T-cell (primary cell): ENCODE measurements at regions not wholly inside any gene's neighbourhood (a gene's known extent, or its start where the extent isn't known, plus 50 kb on each side); places are given as distances from the start of the nearest gene placed in this dataset.

Experiments
- ATAC-seq, 4 experiments: fragments of 200-7000 bp in 3 of 4; fragments of 150-1000 bp in 1 of 4; cut with Tn5 transposase; replicated peaks in 1 of 4; 1 replicate in 3 of 4; 2 replicates in 1 of 4; pipeline ENCODE4 v1.10.0; 2021; ENCODE audit warnings: moderate library complexity in 3 of 4, mild to moderate bottlenecking in 2 of 4, moderate number of reproducible peaks in 1 of 4
- CTCF ChIA-PET, 2 donors: fragments of 300-600 bp; sonication (Branson Sonifier 250); formaldehyde crosslinking; loops; one replicate each; lab custom pipeline; 2022; ENCODE audit warnings: antibody characterized with exemption in 2 of 2; lab: Charles Lee
- POLR2A ChIA-PET, 2 donors: fragments of 300-600 bp; sonication (Branson Sonifier 250); formaldehyde crosslinking; loops; one replicate each; lab custom pipeline; 2022; ENCODE audit warnings: antibody characterized with exemption in 2 of 2; lab: Charles Lee
- DNase-seq, 35 experiments: peaks; one replicate each; pipeline versions ENCODE4 v3.0.0 to v3.0.0-alpha.2; 2013 to 2023
- H3K27ac ChIP-seq: one replicate; pipeline ENCODE4 v1.5.1; 2013; ENCODE audit warnings: low read length
- H3K27me3 ChIP-seq, 2 experiments: replicated peaks in 1 of 2; 1 replicate in 1 of 2; 2 replicates in 1 of 2; pipeline versions ENCODE4 v1.6.1 to v1.7.0; 2013; ENCODE audit warnings: low read length in 1 of 2, mixed read lengths in 1 of 2; ENCODE audit not compliant: control insufficient read depth in 2 of 2, insufficient read depth in 2 of 2; ENCODE audit errors: extremely low read depth in 1 of 2
- H3K36me3 ChIP-seq, 2 donors: 1 replicate in 1 of 2; 2 replicates in 1 of 2; pipeline versions ENCODE4 v1.6.1 to v1.7.0; 2013; ENCODE audit warnings: low read length in 1 of 2; ENCODE audit not compliant: control insufficient read depth in 2 of 2, insufficient read depth in 1 of 2; ENCODE audit errors: extremely low read depth in 1 of 2
- H3K4me1 ChIP-seq, 2 experiments: 1 replicate in 1 of 2; 2 replicates in 1 of 2; pipeline versions ENCODE4 v1.6.1 to v1.7.0; 2013; ENCODE audit warnings: low read length in 2 of 2, mixed read lengths in 1 of 2; ENCODE audit not compliant: insufficient read depth in 2 of 2, control insufficient read depth in 1 of 2; ENCODE audit errors: extremely low read depth in 1 of 2
- H3K4me3 ChIP-seq, 2 donors: 1 replicate in 1 of 2; 2 replicates in 1 of 2; pipeline versions ENCODE4 v1.5.1 to v1.7.0; 2013; ENCODE audit warnings: mild to moderate bottlenecking in 2 of 2, low read length in 1 of 2, moderate library complexity in 1 of 2; ENCODE audit not compliant: control insufficient read depth in 1 of 2; ENCODE audit errors: extremely low read depth in 1 of 2
- H3K9me3 ChIP-seq: 2 replicates; pipeline ENCODE4 v1.7.0; 2013
- H3K27ac Mint-ChIP-seq, 2 donors: one replicate each; pipeline ENCODE4 v1.8.0; 2020 to 2021; ENCODE audit warnings: mild to moderate bottlenecking in 2 of 2, mixed read lengths in 2 of 2
- H3K27me3 Mint-ChIP-seq, 2 donors: one replicate each; pipeline ENCODE4 v1.8.0; 2021 to 2022; ENCODE audit warnings: mixed read lengths in 2 of 2
- H3K36me3 Mint-ChIP-seq: one replicate; pipeline ENCODE4 v1.8.0; 2021; ENCODE audit warnings: mixed read lengths
- H3K4me1 Mint-ChIP-seq, 3 donors: one replicate each; pipeline ENCODE4 v1.8.0; 2020 to 2022; ENCODE audit warnings: mixed read lengths in 3 of 3, mild to moderate bottlenecking in 1 of 3
- H3K4me3 Mint-ChIP-seq, 3 donors: one replicate each; pipeline ENCODE4 v1.8.0; 2020 to 2022; ENCODE audit warnings: mild to moderate bottlenecking in 3 of 3, mixed read lengths in 3 of 3, moderate library complexity in 3 of 3
- H3K9me3 Mint-ChIP-seq, 3 donors: one replicate each; pipeline ENCODE4 v1.8.0; 2020 to 2022; ENCODE audit warnings: mixed read lengths in 3 of 3
- WGBS: methylation state at CpG from one replicate; pipeline ENCODE4 v1.1.5; 2013; ENCODE audit warnings: missing lambda C conversion rate; ENCODE audit not compliant: insufficient coverage; 5-methylcytosine and 5-hydroxymethylcytosine counted together

DNA sequence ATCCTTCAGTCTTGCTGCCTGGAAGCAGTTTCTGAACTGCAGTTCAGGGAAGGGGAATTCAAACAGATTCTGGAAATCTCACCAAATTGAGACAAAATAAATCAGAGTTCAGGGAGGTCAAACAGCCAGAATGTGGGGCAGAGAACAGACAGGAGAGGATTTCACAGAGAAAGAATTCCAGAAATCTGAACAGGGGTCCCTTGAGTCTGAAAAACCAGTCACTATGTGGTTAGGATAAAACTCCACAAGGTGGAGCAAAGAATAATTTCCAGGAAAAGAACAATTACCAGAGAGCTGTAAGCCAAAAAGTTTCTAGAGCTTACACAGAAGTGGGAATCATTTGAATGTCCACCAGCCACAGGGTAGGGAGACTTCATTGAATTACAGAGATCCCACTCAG, 84.7 kb downstream of the URB2 start:
- Mint-ChIP-seq H3K27ac (peak overlapping the region in 1 of 2 donors; percentile 13), H3K36me3 (no peaks in the 10 kb centered on the region), H3K4me3 (no peak overlapping the region), H3K27me3 (peaks cover 3 to 19% of the 10 kb centered on the region in 2 donors), H3K9me3 (peaks cover 0 to 13% (median 9%) of the 10 kb centered on the region in 3 donors), H3K4me1 (no peaks in the 10 kb centered on the region)
- Histone ChIP-seq H3K27me3 (peaks cover 0 to 2% of the 10 kb centered on the region in 2 experiments), H3K36me3 (no peaks in the 10 kb centered on the region), H3K9me3 (no peaks in the 10 kb centered on the region), H3K4me1 (no peaks in the 10 kb centered on the region), H3K27ac (no peak overlapping the region), H3K4me3 (no peak overlapping the region)
- ATAC-seq (no peak), DNase-seq (no peak)
- POLR2A ChIA-PET, result no interaction called here
- CTCF ChIA-PET, result interaction anchor here in 1 of 2 donors (0.7 kb wide), 1 partner anchor 456 kb away, joined by 3 read pairs; no protein-coding TSS in a partner anchor

DNA sequence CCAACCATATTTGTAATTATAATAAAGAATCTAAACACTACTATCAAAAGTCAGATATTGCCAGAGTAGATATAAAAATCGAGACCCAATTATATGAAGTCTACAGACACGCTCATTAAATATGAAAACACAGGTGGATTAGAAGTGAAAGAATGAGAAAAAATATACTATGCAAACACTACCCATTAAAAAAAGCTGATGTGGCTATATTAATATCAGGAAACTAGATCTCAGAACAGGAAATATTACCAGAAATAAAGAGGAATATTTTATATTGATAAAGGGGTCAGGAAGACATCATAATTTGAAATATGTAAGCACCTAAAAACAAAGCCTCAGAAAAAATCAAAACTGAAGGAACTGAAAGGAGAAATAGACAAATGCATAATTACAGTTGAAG, 88.3 kb downstream of the URB2 start:
- Mint-ChIP-seq H3K9me3 (no peaks in the 10 kb centered on the region), H3K4me3 (no peak overlapping the region), H3K27ac (no peak overlapping the region), H3K4me1 (no peaks in the 10 kb centered on the region), H3K27me3 (peaks cover 3 to 6% of the 10 kb centered on the region in 2 donors), H3K36me3 (no peaks in the 10 kb centered on the region)
- no peak for ATAC-seq
- ChIA-PET CTCF (interaction anchor here in 1 of 2 donors (1.7 kb wide), 1 partner anchor 593 kb away, joined by 3 read pairs; no protein-coding TSS in a partner anchor), POLR2A (no interaction called here)
- Histone ChIP-seq H3K9me3 (no peaks in the 10 kb centered on the region), H3K27me3 (no peaks in the 10 kb centered on the region), H3K4me1 (no peaks in the 10 kb centered on the region), H3K36me3 (no peaks in the 10 kb centered on the region), H3K27ac (no peak overlapping the region), H3K4me3 (no peak overlapping the region)
- DNase-seq, result no peak
- no CpG with 5 or more reads among the region's 2 CpGs for WGBS

- Histone ChIP-seq H3K9me3 (peaks cover 2% of the 10 kb centered on the region), H3K36me3 (no peaks in the 10 kb centered on the region), H3K27me3 (no peaks in the 10 kb centered on the region), H3K4me3 (no peak overlapping the region), H3K4me1 (no peaks in the 10 kb centered on the region), H3K27ac (no peak overlapping the region)
- DNase-seq, result peak in 18 of 35 experiments; percentile 4 to 51 (median 12)
- Mint-ChIP-seq H3K27me3 (peaks cover 6% of the 10 kb centered on the region in 2 donors), H3K4me3 (no peak overlapping the region), H3K36me3 (peaks cover 3% of the 10 kb centered on the region), H3K9me3 (no peaks in the 10 kb centered on the region), H3K4me1 (no peaks in the 10 kb centered on the region), H3K27ac (no peak overlapping the region)
- ATAC-seq, result no peak
- ChIA-PET CTCF (no interaction called here), POLR2A (no interaction called here)
- WGBS, result 78% methylated on average over 7 of the region's 8 CpGs
These were observed 89.0 kb downstream of the URB2 start for GRCh38 chr1:229714964-229715603.

DNA sequence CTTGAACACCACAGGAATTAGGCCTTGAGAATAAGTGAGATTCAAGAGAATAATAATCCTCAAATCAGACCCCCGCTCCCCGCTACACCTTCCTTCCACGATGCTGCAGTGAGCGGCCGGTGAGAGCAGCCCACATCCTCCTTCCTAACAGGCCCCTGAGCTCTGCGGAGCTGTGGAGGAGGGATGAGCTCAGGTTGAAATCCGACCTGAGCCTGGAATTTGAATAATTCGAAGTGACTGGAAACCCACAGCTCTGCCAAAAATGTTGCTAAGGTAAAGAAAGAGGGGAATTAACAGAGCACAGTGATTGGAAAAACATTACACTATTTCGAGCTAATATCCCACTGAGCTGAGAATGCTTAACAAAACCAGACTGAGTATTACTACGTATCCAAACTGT, 90.0 kb downstream of the URB2 start:
- Histone ChIP-seq H3K36me3 (no peaks in the 10 kb centered on the region), H3K27me3 (no peaks in the 10 kb centered on the region), H3K9me3 (peaks cover 2% of the 10 kb centered on the region), H3K4me3 (no peak overlapping the region), H3K4me1 (no peaks in the 10 kb centered on the region), H3K27ac (no peak overlapping the region)
- WGBS, result no CpG with 5 or more reads among the region's 10 CpGs
- H3K9me3 Mint-ChIP-seq, result no peaks in the 10 kb centered on the region
- no peak overlapping the region for H3K27ac Mint-ChIP-seq
- peaks cover 0 to 8% of the 10 kb centered on the region in 2 donors for H3K27me3 Mint-ChIP-seq
- POLR2A ChIA-PET, result interaction anchor here in 1 of 2 donors (0.6 kb wide), 1 partner anchor 35 kb away, joined by 3 read pairs; no protein-coding TSS in a partner anchor
- no peak for DNase-seq
- ATAC-seq, result no peak
- peaks cover 3% of the 10 kb centered on the region for H3K36me3 Mint-ChIP-seq
- H3K4me1 Mint-ChIP-seq, result no peaks in the 10 kb centered on the region
- CTCF ChIA-PET, result interaction anchor here in 1 of 2 donors (0.7 kb wide), 1 partner anchor 394 kb away, joined by 3 read pairs; no protein-coding TSS in a partner anchor
- H3K4me3 Mint-ChIP-seq, result no peak overlapping the region

DNA sequence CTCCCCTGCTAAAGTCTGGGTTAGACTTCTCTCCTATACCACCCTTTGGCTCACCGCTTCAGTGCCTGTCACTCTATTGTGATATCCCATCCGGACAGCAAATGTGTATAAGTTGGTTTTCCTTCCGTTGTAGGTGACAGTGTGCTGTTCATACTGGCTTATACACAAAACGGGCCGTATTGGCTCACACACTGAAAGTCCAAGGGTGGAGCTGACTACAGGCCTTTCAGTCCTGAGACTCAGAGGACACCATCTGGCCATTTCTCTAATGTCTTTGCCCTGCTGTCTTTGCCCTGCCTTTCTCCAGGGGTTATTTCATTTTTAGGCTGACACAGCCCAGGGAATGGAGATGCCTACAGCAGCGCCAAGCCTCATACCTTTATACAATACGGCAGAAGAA, 90.7 kb downstream of the URB2 start:
- H3K9me3 ChIP-seq, result peaks cover 2% of the 10 kb centered on the region
- Mint-ChIP-seq H3K27ac (no peak overlapping the region), H3K9me3 (no peaks in the 10 kb centered on the region), H3K27me3 (peaks cover 3 to 8% of the 10 kb centered on the region in 2 donors), H3K4me1 (no peaks in the 10 kb centered on the region), H3K36me3 (peaks cover 3% of the 10 kb centered on the region), H3K4me3 (no peak overlapping the region)
- no peaks in the 10 kb centered on the region for H3K4me1 ChIP-seq
- POLR2A ChIA-PET, result interaction anchor here in 1 of 2 donors (0.6 kb wide), 1 partner anchor 34 kb away, joined by 3 read pairs; no protein-coding TSS in a partner anchor
- no peak for ATAC-seq
- WGBS, result 90% methylated on average over 2 of the region's 7 CpGs
- no peaks in the 10 kb centered on the region for H3K27me3 ChIP-seq
- no peak for DNase-seq
- H3K27ac ChIP-seq, result no peak overlapping the region
- H3K36me3 ChIP-seq, result no peaks in the 10 kb centered on the region
- no peak overlapping the region for H3K4me3 ChIP-seq
- CTCF ChIA-PET, result interaction anchor here in 1 of 2 donors (0.7 kb wide), 1 partner anchor 393 kb away, joined by 3 read pairs; no protein-coding TSS in a partner anchor

- H3K4me1 ChIP-seq, result no peaks in the 10 kb centered on the region
- DNase-seq (no peak), ATAC-seq (no peak)
- ChIA-PET CTCF (interaction anchor here in 1 of 2 donors (0.7 kb wide), 1 partner anchor 393 kb away, joined by 3 read pairs; no protein-coding TSS in a partner anchor), POLR2A (no interaction called here)
- H3K4me1 Mint-ChIP-seq, result no peaks in the 10 kb centered on the region
- 83% methylated on average over 2 of the region's 7 CpGs for WGBS
- no peak overlapping the region for H3K27ac ChIP-seq
- H3K9me3 Mint-ChIP-seq, result peaks cover 0 to 5% (median 0%) of the 10 kb centered on the region in 3 donors
- H3K9me3 ChIP-seq, result peaks cover 2% of the 10 kb centered on the region
- H3K27me3 Mint-ChIP-seq, result peaks cover 5 to 8% of the 10 kb centered on the region in 2 donors
- no peaks in the 10 kb centered on the region for H3K27me3 ChIP-seq
- no peaks in the 10 kb centered on the region for H3K36me3 ChIP-seq
- H3K27ac Mint-ChIP-seq, result no peak overlapping the region
- H3K4me3 ChIP-seq, result no peak overlapping the region
- H3K4me3 Mint-ChIP-seq, result no peak overlapping the region
- peaks cover 3% of the 10 kb centered on the region for H3K36me3 Mint-ChIP-seq
These were observed 91.9 kb downstream of the URB2 start for GRCh38 chr1:229717786-229718576.
